Ovary (tissue), 3 donors: ENCODE measurements at regions not wholly inside any gene's neighbourhood (a gene's known extent, or its start where the extent isn't known, plus 50 kb on each side); places are given as distances from the start of the nearest gene placed in this dataset.

Experiments used
- CTCF ChIP-seq, 3 donors: fragments of 450-650 bp in 2 of 3; fragments of 200-600 bp in 1 of 3; IDR thresholded peaks; one replicate each; pipeline versions ENCODE4 v1.5.1 to v1.8.0; 2016 to 2022; ENCODE audit warnings: antibody characterized with exemption in 3 of 3, mild to moderate bottlenecking in 1 of 3
- EP300 ChIP-seq: sonication (generic); formaldehyde crosslinking; IDR thresholded peaks from one replicate; pipeline ENCODE4 v1.6.1; 2017; ENCODE audit warnings: antibody characterized with exemption
- POLR2A ChIP-seq: fragments of 450-650 bp; IDR thresholded peaks from one replicate; pipeline ENCODE4 v1.6.1; 2017; ENCODE audit warnings: antibody characterized with exemption, mild to moderate bottlenecking, moderate library complexity
- donor health status: DM: no; HTN: no; CAD: no.

- TF ChIP-seq EP300: no peak
- no peak for TF ChIP-seq CTCF (IDR thresholded peaks at IDR 0.05)
- no peak for TF ChIP-seq POLR2A
Measured at GRCh38 chr13:107553838-107554237, 661.5 kb downstream of the LIG4 start.
